HepG2 (cell line): ENCODE measurements at regions not wholly inside any gene's neighbourhood (a gene's known extent, or its start where the extent isn't known, plus 50 kb on each side); places are given as distances from the start of the nearest gene placed in this dataset.
"Not testable (repeated sequence)": the region's sequence is repeated elsewhere in the genome, so short reads cannot be mapped to it uniquely, and the experiment has no call there.

Experiments
- ATAC-seq: fragments of 200-7000 bp; cut with Tn5 transposase; 3 replicates; pipeline ENCODE4 v1.9.1; 2020; ENCODE audit warnings: mild to moderate bottlenecking, moderate library complexity
- BruUV-seq: library from RNA; stranded (reverse); fragments of 400-500 nt; replicated peaks from 2 replicates; lab custom pipeline; 2021; lab: Mats Ljungman, UMichigan
- CTCF ChIA-PET: fragments of 300-600 bp; formaldehyde crosslinking; extraction: SDS; loops from one replicate; lab custom pipeline; 2021; ENCODE audit warnings: low total read pairs, inconsistent platforms, low intra/inter-chr PET ratio; lab: Yijun Ruan, JAX
- POLR2A ChIA-PET: fragments of 350-600 bp; sonication (Branson Sonifier 250); formaldehyde crosslinking; loops from one replicate; lab custom pipeline; 2020; ENCODE audit warnings: antibody characterized with exemption, inconsistent platforms; lab: Yijun Ruan, JAX
- DNase-seq: peaks from one replicate; pipeline ENCODE4 v3.0.0-alpha.2; 2015; ENCODE audit warnings: low spot score
- FAIRE-seq: peaks from 3 replicates; lab custom pipeline; 2011; peaks lifted over from hg19 to GRCh38; lab: Jason Lieb, UNC
- H2AFZ ChIP-seq: one replicate; pipeline ENCODE4 v1.6.1; 2011; ENCODE audit warnings: low read length, inconsistent platforms
- H3K27ac ChIP-seq: fragments of 300-600 bp; 3 replicates; pipeline ENCODE4 v1.8.0; 2011; ENCODE audit warnings: mixed run types, mild to moderate bottlenecking, mixed read lengths, low read length, inconsistent platforms; ENCODE audit not compliant: insufficient read depth; ENCODE audit errors: extremely low read length
- H3K27me3 ChIP-seq, 2 experiments: fragments of 200-600 bp in 1 of 2; 2 replicates in 1 of 2; 3 replicates in 1 of 2; pipeline versions ENCODE4 v1.6.0 to v1.8.0; 2011; ENCODE audit warnings: low read length in 2 of 2, mild to moderate bottlenecking in 2 of 2, moderate library complexity in 2 of 2, inconsistent platforms in 1 of 2; ENCODE audit not compliant: insufficient read depth in 2 of 2, control insufficient read depth in 1 of 2
- H3K36me3 ChIP-seq, 2 experiments: fragments of 200-600 bp in 1 of 2; replicated peaks in 1 of 2; 2 replicates in 1 of 2; 3 replicates in 1 of 2; pipeline versions ENCODE4 v1.5.1 to v1.8.0; 2011; ENCODE audit warnings: low read length in 2 of 2, inconsistent platforms in 1 of 2; ENCODE audit not compliant: insufficient read depth in 2 of 2, control insufficient read depth in 1 of 2
- H3K4me1 ChIP-seq: 2 replicates; pipeline ENCODE4 v1.5.1; 2012; ENCODE audit warnings: low read length, inconsistent platforms; ENCODE audit not compliant: insufficient read depth
- H3K4me2 ChIP-seq: 2 replicates; pipeline ENCODE4 v1.6.0; 2011; ENCODE audit warnings: low read depth, low read length, inconsistent platforms
- H3K4me3 ChIP-seq, 3 experiments: fragments of 200-600 bp in 1 of 3; sonication (generic), shearing (Covaris generic) in 1 of 3; replicated peaks in 1 of 3; 2 replicates each; pipeline ENCODE4 v1.5.1; 2011 to 2016; ENCODE audit warnings: low read length in 3 of 3, inconsistent platforms in 2 of 3, low read depth in 2 of 3, mild to moderate bottlenecking in 2 of 3, control low read depth in 1 of 3, mixed read lengths in 1 of 3; ENCODE audit not compliant: insufficient read depth in 1 of 3
- H3K79me2 ChIP-seq: one replicate; pipeline ENCODE4 v1.6.1; 2011; ENCODE audit warnings: low read length, inconsistent platforms; ENCODE audit not compliant: insufficient read depth
- H3K9ac ChIP-seq: 2 replicates; pipeline ENCODE4 v1.6.0; 2011; ENCODE audit warnings: mild to moderate bottlenecking, low read depth, low read length, inconsistent platforms; ENCODE audit not compliant: insufficient read depth
- H3K9me3 ChIP-seq: 2 replicates; pipeline ENCODE4 v1.5.1; 2012; ENCODE audit warnings: mild to moderate bottlenecking, low read length
- H4K20me1 ChIP-seq: 2 replicates; pipeline ENCODE4 v1.6.0; 2011; ENCODE audit warnings: inconsistent platforms, mild to moderate bottlenecking, low read length, moderate library complexity; ENCODE audit not compliant: insufficient read depth
- CREB3 ChIP-seq: sonication (generic); formaldehyde crosslinking; IDR thresholded peaks from 2 replicates; pipeline ENCODE4 v1.5.0; 2020; ENCODE audit warnings: missing genetic modification reagents
- FOXP1 ChIP-seq, 2 experiments: fragments of 450-650 bp in 1 of 2; IDR thresholded peaks; 2 replicates each; pipeline ENCODE4 v1.6.1; 2017 to 2018; ENCODE audit warnings: antibody characterized with exemption in 1 of 2
- GMEB1 ChIP-seq: sonication (generic); formaldehyde crosslinking; IDR thresholded peaks from 2 replicates; pipeline ENCODE4 v1.5.1; 2020; ENCODE audit warnings: missing genetic modification reagents, mild to moderate bottlenecking, borderline replicate concordance
- HINFP ChIP-seq: sonication (generic); formaldehyde crosslinking; IDR thresholded peaks from 2 replicates; pipeline ENCODE4 v1.4.0; 2020; ENCODE audit warnings: low read depth, mild to moderate bottlenecking, missing genetic modification reagents
- HOXD1 ChIP-seq: sonication (generic); formaldehyde crosslinking; IDR thresholded peaks from 2 replicates; pipeline ENCODE4 v1.5.0; 2020; ENCODE audit warnings: missing genetic modification reagents
- RFX3 ChIP-seq: IDR thresholded peaks from 2 replicates; pipeline ENCODE4 v1.6.1; 2016; ENCODE audit warnings: missing biosample characterization, missing genetic modification reagents
- SCMH1 ChIP-seq: sonication (generic); formaldehyde crosslinking; IDR thresholded peaks from 2 replicates; pipeline ENCODE4 v1.9.0; 2021; ENCODE audit warnings: missing genetic modification reagents, mild to moderate bottlenecking, borderline replicate concordance
- TCF7L2 ChIP-seq: IDR thresholded peaks from 2 replicates; pipeline ENCODE4 v1.6.1; 2011; ENCODE audit warnings: mild to moderate bottlenecking, low read depth, low read length, moderate library complexity
- ZBTB25 ChIP-seq: IDR thresholded peaks from 2 replicates; pipeline ENCODE4 v1.6.1; 2018; ENCODE audit warnings: missing genetic modification reagents
- WGBS: methylation state at CpG from one replicate; pipeline ENCODE4 v1.1.6; 2017; ENCODE audit warnings: low lambda C conversion rate; 5-methylcytosine and 5-hydroxymethylcytosine counted together
- in situ Hi-C: cut with HindIII; loops from 2 replicates; pipeline ENCODE4 v1.10.0; 2017; ENCODE audit warnings: low pct_unique_long_range_greater_than_20kb; ENCODE audit not compliant: extremely low pct_ligation_motif_present
- intact Hi-C: fragments of 100-400 bp; cut with micrococcal nuclease; formaldehyde crosslinking; loops from one replicate; pipeline ENCODE4 v1.10.0; 2022; ENCODE audit not compliant: unreplicated experiment

GRCh38 chr2:144642131-144642530, 122.2 kb upstream of the ZEB2 start:
- H3K9ac ChIP-seq = no peak overlapping the region
- no peak overlapping the region for H2AFZ ChIP-seq
- H3K9me3 ChIP-seq = no peaks in the 10 kb centered on the region
- no peak overlapping the region for H3K4me3 ChIP-seq
- intact Hi-C loops = no loop called here
- no peak for TF ChIP-seq CREB3 (CRISPR knock-in tag)
- no peak for TF ChIP-seq HOXD1 (CRISPR knock-in tag)
- no peak for TF ChIP-seq RFX3 (CRISPR knock-in tag)
- no peak for TF ChIP-seq TCF7L2
- TF ChIP-seq GMEB1 (CRISPR knock-in tag) = no peak
- no peak for TF ChIP-seq ZBTB25 (CRISPR knock-in tag)
- TF ChIP-seq HINFP (CRISPR knock-in tag) = no peak
- TF ChIP-seq FOXP1 (IDR thresholded peaks at IDR 0.05) = no peak
- TF ChIP-seq FOXP1 (CRISPR knock-in tag; IDR thresholded peaks at IDR 0.05) = no peak
- no peak for TF ChIP-seq SCMH1 (CRISPR knock-in tag)
- no peaks in the 10 kb centered on the region for H3K27me3 ChIP-seq
- in situ Hi-C loops = no loop called here
- FAIRE-seq = no peak
- H3K27ac ChIP-seq = no peak overlapping the region
- ATAC-seq = no peak
- ChIA-PET POLR2A (no interaction called here), CTCF (no interaction called here)
- no peak overlapping the region for H3K4me2 ChIP-seq
- DNase-seq = no peak
- 0% methylated on average over 2 of the region's 2 CpGs for WGBS
- no peaks in the 10 kb centered on the region for H3K4me1 ChIP-seq
- no peaks in the 10 kb centered on the region for H4K20me1 ChIP-seq
- no peaks in the 10 kb centered on the region for H3K79me2 ChIP-seq
- no TSS peak for BruUV-seq
- H3K36me3 ChIP-seq = no peaks in the 10 kb centered on the region

- ATAC-seq, H3K79me2 ChIP-seq, H3K4me2 ChIP-seq, H3K36me3 ChIP-seq, H2AFZ ChIP-seq, H3K27ac ChIP-seq, DNase-seq, H3K9me3 ChIP-seq, BruUV-seq, H3K27me3 ChIP-seq, POLR2A ChIA-PET, H3K4me3 ChIP-seq, CTCF ChIA-PET, H3K4me1 ChIP-seq, intact Hi-C loops, H3K9ac ChIP-seq, H4K20me1 ChIP-seq, in situ Hi-C loops, FAIRE-seq: not testable (repeated sequence)
- WGBS = 21% methylated on average over 4 of the region's 4 CpGs
These were observed 118.3 kb upstream of the ZEB2 start for GRCh38 chr2:144638250-144638649.
